ENCODE measurements at regions not wholly inside any gene's neighbourhood (a gene's known extent, or its start where the extent isn't known, plus 50 kb on each side); places are given as distances from the start of the nearest gene placed in this dataset.

DNA sequence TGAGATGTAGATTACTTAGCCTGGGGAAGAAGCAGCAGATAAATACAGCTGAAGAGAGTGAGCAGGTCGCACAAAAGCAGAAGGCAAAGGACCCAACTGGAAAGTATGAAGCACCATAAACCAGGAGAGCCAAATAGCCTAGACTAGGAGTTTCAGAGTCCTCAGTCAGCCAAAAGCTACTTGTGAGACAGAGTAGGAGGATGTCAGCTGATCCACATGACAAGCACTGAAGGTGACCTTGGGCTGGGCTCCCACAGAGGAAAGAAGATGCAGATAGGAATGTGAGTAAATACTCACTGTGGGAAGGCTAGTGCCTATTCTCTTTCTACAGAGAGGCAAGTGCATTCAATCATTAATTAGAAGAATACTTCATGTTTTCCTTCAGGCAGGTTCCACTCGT lies 274.0 kb upstream of the POU3F2 start:
- TF ChIP-seq OSR1 (CRISPR knock-in tag; IDR thresholded peaks at IDR 0.05) (no peak), PPARA (CRISPR knock-in tag; IDR thresholded peaks at IDR 0.05; ENCODE audit: borderline replicate concordance) (no peak), ISL1 (CRISPR knock-in tag; IDR thresholded peaks at IDR 0.05) (no peak), ZNF565 (CRISPR knock-in tag; conservative IDR thresholded peaks at IDR 0.05; ENCODE audit: low read depth) (no peak), BACH2 (CRISPR knock-in tag; IDR thresholded peaks at IDR 0.05; ENCODE audit: borderline replicate concordance) (no peak), TOX (CRISPR knock-in tag; IDR thresholded peaks at IDR 0.05; ENCODE audit: borderline replicate concordance) (no peak), GLIS3 (CRISPR knock-in tag; IDR thresholded peaks at IDR 0.05) (no peak), ZNF8 (CRISPR knock-in tag; IDR thresholded peaks at IDR 0.05) (no peak), SNAI2 (CRISPR knock-in tag; IDR thresholded peaks at IDR 0.05) (no peak)
- TF ChIP-seq, protein P1, sequence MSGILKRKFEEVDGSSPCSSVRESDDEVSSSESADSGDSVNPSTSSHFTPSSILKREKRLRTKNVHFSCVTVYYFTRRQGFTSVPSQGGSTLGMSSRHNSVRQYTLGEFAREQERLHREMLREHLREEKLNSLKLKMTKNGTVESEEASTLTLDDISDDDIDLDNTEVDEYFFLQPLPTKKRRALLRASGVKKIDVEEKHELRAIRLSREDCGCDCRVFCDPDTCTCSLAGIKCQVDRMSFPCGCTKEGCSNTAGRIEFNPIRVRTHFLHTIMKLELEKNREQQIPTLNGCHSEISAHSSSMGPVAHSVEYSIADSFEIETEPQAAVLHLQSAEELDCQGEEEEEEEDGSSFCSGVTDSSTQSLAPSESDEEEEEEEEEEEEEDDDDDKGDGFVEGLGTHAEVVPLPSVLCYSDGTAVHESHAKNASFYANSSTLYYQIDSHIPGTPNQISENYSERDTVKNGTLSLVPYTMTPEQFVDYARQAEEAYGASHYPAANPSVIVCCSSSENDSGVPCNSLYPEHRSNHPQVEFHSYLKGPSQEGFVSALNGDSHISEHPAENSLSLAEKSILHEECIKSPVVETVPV (CRISPR knock-in tag; IDR thresholded peaks at IDR 0.05): no peak
- no peak for ATAC-seq

DNA sequence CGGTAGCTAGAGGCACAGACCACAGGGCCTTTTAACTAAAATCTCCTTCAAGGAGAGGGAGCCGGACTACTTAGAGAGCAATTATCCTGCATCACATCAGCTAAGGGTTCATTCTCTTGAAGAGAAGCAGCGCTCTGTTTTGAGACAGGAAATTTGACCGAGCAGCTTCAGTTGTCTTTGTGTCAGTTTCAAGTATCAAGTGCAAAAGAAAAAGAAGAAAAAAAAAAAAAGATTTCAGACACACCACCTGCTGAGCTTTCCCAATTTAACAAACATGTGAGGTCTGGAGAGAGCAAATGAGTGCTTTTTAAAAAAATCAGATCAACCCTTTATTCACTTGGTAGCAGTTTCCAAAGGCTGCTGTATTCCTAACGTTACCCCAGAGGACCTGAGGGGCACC lies 273.5 kb upstream of the POU3F2 start:
- no peak for TF ChIP-seq ZFP3 (CRISPR knock-in tag; IDR thresholded peaks at IDR 0.05)
- TF ChIP-seq, protein P2, sequence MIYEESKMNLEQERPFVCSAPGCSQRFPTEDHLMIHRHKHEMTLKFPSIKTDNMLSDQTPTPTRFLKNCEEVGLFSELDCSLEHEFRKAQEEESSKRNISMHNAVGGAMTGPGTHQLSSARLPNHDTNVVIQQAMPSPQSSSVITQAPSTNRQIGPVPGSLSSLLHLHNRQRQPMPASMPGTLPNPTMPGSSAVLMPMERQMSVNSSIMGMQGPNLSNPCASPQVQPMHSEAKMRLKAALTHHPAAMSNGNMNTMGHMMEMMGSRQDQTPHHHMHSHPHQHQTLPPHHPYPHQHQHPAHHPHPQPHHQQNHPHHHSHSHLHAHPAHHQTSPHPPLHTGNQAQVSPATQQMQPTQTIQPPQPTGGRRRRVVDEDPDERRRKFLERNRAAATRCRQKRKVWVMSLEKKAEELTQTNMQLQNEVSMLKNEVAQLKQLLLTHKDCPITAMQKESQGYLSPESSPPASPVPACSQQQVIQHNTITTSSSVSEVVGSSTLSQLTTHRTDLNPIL (CRISPR knock-in tag; IDR thresholded peaks at IDR 0.05; ENCODE audit: low read depth): no peak
- TF ChIP-seq, protein P3, sequence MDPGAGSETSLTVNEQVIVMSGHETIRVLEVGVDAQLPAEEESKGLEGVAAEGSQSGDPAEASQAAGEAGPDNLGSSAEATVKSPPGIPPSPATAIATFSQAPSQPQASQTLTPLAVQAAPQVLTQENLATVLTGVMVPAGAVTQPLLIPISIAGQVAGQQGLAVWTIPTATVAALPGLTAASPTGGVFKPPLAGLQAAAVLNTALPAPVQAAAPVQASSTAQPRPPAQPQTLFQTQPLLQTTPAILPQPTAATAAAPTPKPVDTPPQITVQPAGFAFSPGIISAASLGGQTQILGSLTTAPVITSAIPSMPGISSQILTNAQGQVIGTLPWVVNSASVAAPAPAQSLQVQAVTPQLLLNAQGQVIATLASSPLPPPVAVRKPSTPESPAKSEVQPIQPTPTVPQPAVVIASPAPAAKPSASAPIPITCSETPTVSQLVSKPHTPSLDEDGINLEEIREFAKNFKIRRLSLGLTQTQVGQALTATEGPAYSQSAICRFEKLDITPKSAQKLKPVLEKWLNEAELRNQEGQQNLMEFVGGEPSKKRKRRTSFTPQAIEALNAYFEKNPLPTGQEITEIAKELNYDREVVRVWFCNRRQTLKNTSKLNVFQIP (CRISPR knock-in tag; IDR thresholded peaks at IDR 0.05; ENCODE audit: borderline replicate concordance, low read depth): no peak
- TF ChIP-seq CSDC2 (CRISPR knock-in tag; IDR thresholded peaks at IDR 0.05): no peak
- TF ChIP-seq OSR1 (CRISPR knock-in tag; IDR thresholded peaks at IDR 0.05): no peak
- no peak for TF ChIP-seq ZC3H10 (CRISPR knock-in tag; IDR thresholded peaks at IDR 0.05)
- no peak for TF ChIP-seq ZNF565 (CRISPR knock-in tag; conservative IDR thresholded peaks at IDR 0.05; ENCODE audit: low read depth)
- no peak for TF ChIP-seq TCF4 (CRISPR knock-in tag; IDR thresholded peaks at IDR 0.05; ENCODE audit: borderline replicate concordance)
- ATAC-seq: no peak

DNA sequence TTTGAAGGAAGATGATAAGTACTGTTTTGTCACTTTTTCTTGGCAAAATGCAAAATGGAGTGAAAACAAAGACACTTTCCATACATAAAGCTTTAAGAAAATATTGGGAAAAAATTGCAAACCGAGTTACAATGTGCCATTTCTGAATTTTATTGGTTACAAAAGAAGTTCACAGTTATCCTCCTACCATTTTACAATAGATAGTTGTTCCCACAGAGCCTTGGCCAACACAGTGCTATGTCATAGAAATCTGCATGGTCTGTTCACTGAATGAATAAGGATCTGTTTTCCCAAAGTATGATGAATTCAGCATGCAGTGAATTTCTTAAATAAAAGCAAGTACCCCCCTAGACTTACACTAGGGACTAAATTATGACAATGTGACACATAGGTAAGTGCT lies 268.2 kb upstream of the POU3F2 start:
- TF ChIP-seq ZNF70 (CRISPR knock-in tag; IDR thresholded peaks at IDR 0.05) (no peak), ZFP30 (CRISPR knock-in tag; IDR thresholded peaks at IDR 0.05) (no peak), BACH2 (CRISPR knock-in tag; IDR thresholded peaks at IDR 0.05; ENCODE audit: borderline replicate concordance) (no peak), GLIS3 (CRISPR knock-in tag; IDR thresholded peaks at IDR 0.05) (no peak), ARNTL (CRISPR knock-in tag; IDR thresholded peaks at IDR 0.05; ENCODE audit: borderline replicate concordance, low read depth) (no peak), TCF4 (CRISPR knock-in tag; IDR thresholded peaks at IDR 0.05; ENCODE audit: borderline replicate concordance) (no peak), ZNF8 (CRISPR knock-in tag; IDR thresholded peaks at IDR 0.05) (no peak), ESRRG (CRISPR knock-in tag; IDR thresholded peaks at IDR 0.05) (no peak)
- TF ChIP-seq, protein P4, sequence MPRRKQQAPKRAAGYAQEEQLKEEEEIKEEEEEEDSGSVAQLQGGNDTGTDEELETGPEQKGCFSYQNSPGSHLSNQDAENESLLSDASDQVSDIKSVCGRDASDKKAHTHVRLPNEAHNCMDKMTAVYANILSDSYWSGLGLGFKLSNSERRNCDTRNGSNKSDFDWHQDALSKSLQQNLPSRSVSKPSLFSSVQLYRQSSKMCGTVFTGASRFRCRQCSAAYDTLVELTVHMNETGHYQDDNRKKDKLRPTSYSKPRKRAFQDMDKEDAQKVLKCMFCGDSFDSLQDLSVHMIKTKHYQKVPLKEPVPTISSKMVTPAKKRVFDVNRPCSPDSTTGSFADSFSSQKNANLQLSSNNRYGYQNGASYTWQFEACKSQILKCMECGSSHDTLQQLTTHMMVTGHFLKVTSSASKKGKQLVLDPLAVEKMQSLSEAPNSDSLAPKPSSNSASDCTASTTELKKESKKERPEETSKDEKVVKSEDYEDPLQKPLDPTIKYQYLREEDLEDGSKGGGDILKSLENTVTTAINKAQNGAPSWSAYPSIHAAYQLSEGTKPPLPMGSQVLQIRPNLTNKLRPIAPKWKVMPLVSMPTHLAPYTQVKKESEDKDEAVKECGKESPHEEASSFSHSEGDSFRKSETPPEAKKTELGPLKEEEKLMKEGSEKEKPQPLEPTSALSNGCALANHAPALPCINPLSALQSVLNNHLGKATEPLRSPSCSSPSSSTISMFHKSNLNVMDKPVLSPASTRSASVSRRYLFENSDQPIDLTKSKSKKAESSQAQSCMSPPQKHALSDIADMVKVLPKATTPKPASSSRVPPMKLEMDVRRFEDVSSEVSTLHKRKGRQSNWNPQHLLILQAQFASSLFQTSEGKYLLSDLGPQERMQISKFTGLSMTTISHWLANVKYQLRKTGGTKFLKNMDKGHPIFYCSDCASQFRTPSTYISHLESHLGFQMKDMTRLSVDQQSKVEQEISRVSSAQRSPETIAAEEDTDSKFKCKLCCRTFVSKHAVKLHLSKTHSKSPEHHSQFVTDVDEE (CRISPR knock-in tag; IDR thresholded peaks at IDR 0.05): no peak
- TF ChIP-seq, protein P1 (CRISPR knock-in tag; IDR thresholded peaks at IDR 0.05): no peak
- ATAC-seq: no peak

Data from SK-N-SH treated with all-trans-retinoic acid at 6 μM for 48 hours (cell line).